Left lobe of liver (tissue), 2 donors: ENCODE measurements at regions not wholly inside any gene's neighbourhood (a gene's known extent, or its start where the extent isn't known, plus 50 kb on each side); places are given as distances from the start of the nearest gene placed in this dataset.
"Not testable (repeated sequence)": the region's sequence is repeated elsewhere in the genome, so short reads cannot be mapped to it uniquely, and the experiment has no call there.

Source experiments
- ATAC-seq: fragments of 200-7000 bp; cut with Tn5 transposase; one replicate; pipeline ENCODE4 v1.9.1; 2020; ENCODE audit warnings: mild to moderate bottlenecking, moderate library complexity
- DNase-seq: peaks from one replicate; pipeline ENCODE4 v3.0.0-alpha.2; 2020; ENCODE audit warnings: low spot score
- donor health status: DM: no; HTN: no; CAD: no; lungs with moderate emphysema.
- donor health status: DM: no; HTN: yes; CAD: no.

GRCh38 chr10:35889971-35890675 lies 248.0 kb upstream of the FZD8 start:
- no peak for DNase-seq

GRCh38 chr10:35889226-35889625 lies 247.1 kb upstream of the FZD8 start:
- DNase-seq (no peak), ATAC-seq (peak; percentile 60)

More at GRCh38 chr10:35889971-35890675, 248.0 kb upstream of the FZD8 start:
- ATAC-seq = peak; percentile 32

- DNase-seq = no peak
- ATAC-seq = no peak
Measured at GRCh38 chr10:35888400-35888799, 246.3 kb upstream of the FZD8 start.

GRCh38 chr10:35887685-35888084 lies 245.6 kb upstream of the FZD8 start:
- ATAC-seq (no peak), DNase-seq (no peak)

- ATAC-seq (no peak), DNase-seq (no peak)
Measured at GRCh38 chr10:35885076-35885475, 243.0 kb upstream of the FZD8 start.

GRCh38 chr10:35884657-35885071 lies 242.6 kb upstream of the FZD8 start:
- DNase-seq = no peak

GRCh38 chr10:35882422-35883150 lies 240.5 kb upstream of the FZD8 start:
- no peak for ATAC-seq
- DNase-seq = no peak

More at GRCh38 chr10:35884657-35885071, 242.6 kb upstream of the FZD8 start:
- ATAC-seq = no peak

- no peak for DNase-seq
- ATAC-seq = no peak
Measured at GRCh38 chr10:35881320-35881719, 239.2 kb upstream of the FZD8 start.

- no peak for ATAC-seq
- DNase-seq = no peak
Measured at GRCh38 chr10:35876248-35876647, 234.2 kb upstream of the FZD8 start.

- DNase-seq (no peak), ATAC-seq (no peak)
Measured at GRCh38 chr10:35875016-35875676, 233.1 kb upstream of the FZD8 start.

- ATAC-seq = no peak
- no peak for DNase-seq
Measured at GRCh38 chr10:35874311-35875015, 232.4 kb upstream of the FZD8 start.

- DNase-seq (no peak), ATAC-seq (no peak)
Measured at GRCh38 chr10:35872671-35873070, 230.6 kb upstream of the FZD8 start.

GRCh38 chr10:35870665-35871310 lies 228.7 kb upstream of the FZD8 start:
- no peak for ATAC-seq
- DNase-seq = no peak

- DNase-seq, ATAC-seq: not testable (repeated sequence)
Measured at GRCh38 chr10:35858676-35859283, 216.7 kb upstream of the FZD8 start.

- no peak for ATAC-seq
Measured at GRCh38 chr10:35857860-35858259, 215.8 kb upstream of the FZD8 start.

GRCh38 chr10:35855155-35855947 lies 213.3 kb upstream of the FZD8 start:
- no peak for DNase-seq
- ATAC-seq = no peak

More at GRCh38 chr10:35857860-35858259, 215.8 kb upstream of the FZD8 start:
- no peak for DNase-seq

GRCh38 chr10:35854661-35855060 lies 212.6 kb upstream of the FZD8 start:
- ATAC-seq (no peak), DNase-seq (no peak)

GRCh38 chr10:35852721-35853120 lies 210.6 kb upstream of the FZD8 start:
- no peak for ATAC-seq
- no peak for DNase-seq

GRCh38 chr10:35848412-35848811 lies 206.3 kb upstream of the FZD8 start:
- no peak for DNase-seq
- no peak for ATAC-seq
